Upper lobe of right lung (tissue), 1 donor: ENCODE measurements at regions not wholly inside any gene's neighbourhood (a gene's known extent, or its start where the extent isn't known, plus 50 kb on each side); places are given as distances from the start of the nearest gene placed in this dataset.

Experiments
- ATAC-seq: fragments of 200-7000 bp; cut with Tn5 transposase; one replicate; pipeline ENCODE4 v1.9.1; 2020; ENCODE audit warnings: mild to moderate bottlenecking, moderate library complexity
- DNase-seq: peaks from one replicate; pipeline ENCODE4 v3.0.0-alpha.2; 2020
- H3K27ac ChIP-seq: fragments of 200-600 bp; one replicate; pipeline ENCODE4 v1.8.0; 2022
- H3K27me3 ChIP-seq: fragments of 200-600 bp; one replicate; pipeline ENCODE4 v1.8.0; 2022; ENCODE audit warnings: mild to moderate bottlenecking
- H3K36me3 ChIP-seq: fragments of 200-600 bp; one replicate; pipeline ENCODE4 v1.8.0; 2022
- H3K4me1 ChIP-seq: fragments of 200-600 bp; one replicate; pipeline ENCODE4 v1.8.0; 2022
- H3K4me3 ChIP-seq: fragments of 200-600 bp; one replicate; pipeline ENCODE4 v1.8.0; 2022; ENCODE audit warnings: mild to moderate bottlenecking
- H3K9me3 ChIP-seq: fragments of 200-600 bp; one replicate; pipeline ENCODE4 v1.8.0; 2022
- intact Hi-C: fragments of 100-400 bp; cut with DNase I; formaldehyde crosslinking; loops from one replicate; pipeline ENCODE4 v1.11.0; 2022
- TF ChIP-seq, protein P1 (sequence below): fragments of 200-600 bp; IDR thresholded peaks from one replicate; pipeline ENCODE4 v1.8.0; 2022; ENCODE audit warnings: antibody characterized with exemption
- donor health status: DM: no; HTN: yes; CAD: no; lungs with severe emphysema.

DNA sequence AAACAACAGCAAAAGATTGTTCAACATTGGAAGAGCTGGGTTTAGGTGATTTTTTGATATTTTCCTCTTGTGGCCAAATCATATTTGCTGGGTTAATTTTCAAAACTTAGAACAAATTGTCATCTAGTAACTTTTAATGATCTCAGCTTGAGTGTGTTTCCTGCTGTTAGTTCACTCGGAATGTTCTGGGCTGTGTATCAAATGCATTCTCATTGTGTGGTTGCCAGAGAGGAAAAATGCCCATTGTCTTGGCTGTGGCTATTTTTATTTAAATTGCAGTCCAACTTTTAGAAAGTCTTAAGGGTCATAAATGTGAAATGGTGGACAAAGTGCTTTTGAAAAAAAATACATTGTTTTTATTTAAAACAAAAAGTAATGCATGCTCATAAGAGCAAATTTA lies 542.0 kb downstream of the TNS3 start:
- intact Hi-C loops, result no loop called here
- Histone ChIP-seq H3K27ac (peak overlapping the region; percentile 32), H3K36me3 (no peaks in the 10 kb centered on the region), H3K4me3 (no peak overlapping the region), H3K9me3 (no peaks in the 10 kb centered on the region), H3K27me3 (no peaks in the 10 kb centered on the region), H3K4me1 (peaks cover 33% of the 10 kb centered on the region)
- ATAC-seq (no peak), DNase-seq (no peak)
- TF ChIP-seq, protein P1, sequence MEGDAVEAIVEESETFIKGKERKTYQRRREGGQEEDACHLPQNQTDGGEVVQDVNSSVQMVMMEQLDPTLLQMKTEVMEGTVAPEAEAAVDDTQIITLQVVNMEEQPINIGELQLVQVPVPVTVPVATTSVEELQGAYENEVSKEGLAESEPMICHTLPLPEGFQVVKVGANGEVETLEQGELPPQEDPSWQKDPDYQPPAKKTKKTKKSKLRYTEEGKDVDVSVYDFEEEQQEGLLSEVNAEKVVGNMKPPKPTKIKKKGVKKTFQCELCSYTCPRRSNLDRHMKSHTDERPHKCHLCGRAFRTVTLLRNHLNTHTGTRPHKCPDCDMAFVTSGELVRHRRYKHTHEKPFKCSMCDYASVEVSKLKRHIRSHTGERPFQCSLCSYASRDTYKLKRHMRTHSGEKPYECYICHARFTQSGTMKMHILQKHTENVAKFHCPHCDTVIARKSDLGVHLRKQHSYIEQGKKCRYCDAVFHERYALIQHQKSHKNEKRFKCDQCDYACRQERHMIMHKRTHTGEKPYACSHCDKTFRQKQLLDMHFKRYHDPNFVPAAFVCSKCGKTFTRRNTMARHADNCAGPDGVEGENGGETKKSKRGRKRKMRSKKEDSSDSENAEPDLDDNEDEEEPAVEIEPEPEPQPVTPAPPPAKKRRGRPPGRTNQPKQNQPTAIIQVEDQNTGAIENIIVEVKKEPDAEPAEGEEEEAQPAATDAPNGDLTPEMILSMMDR, result no peak

DNA sequence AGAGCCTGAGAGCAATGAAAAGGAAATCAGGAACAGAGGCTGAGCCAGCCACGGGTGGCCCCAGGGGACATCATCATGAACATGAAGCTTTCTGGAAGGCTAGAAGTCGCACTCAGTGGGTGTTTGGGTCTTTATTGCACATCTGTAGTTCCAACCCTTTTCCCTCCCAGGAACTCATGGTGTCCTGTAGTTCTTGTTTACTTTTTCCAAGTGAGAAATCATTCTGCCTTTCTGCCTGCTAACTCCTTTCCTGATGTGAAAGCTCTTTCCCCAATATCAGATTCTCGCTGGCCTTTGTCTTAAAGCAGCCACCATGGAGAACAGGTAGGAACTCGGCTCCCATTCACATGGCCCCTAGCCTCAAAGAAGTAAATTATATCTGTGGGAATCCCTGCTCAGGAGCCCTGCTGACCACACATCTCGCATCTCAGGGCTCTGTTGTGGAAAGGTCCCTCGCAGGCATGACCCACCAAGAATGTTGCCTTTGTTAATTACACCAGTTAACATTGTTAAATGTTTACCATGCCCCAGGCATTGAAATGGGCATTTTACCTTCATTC lies 542.7 kb downstream of the TNS3 start:
- no peak overlapping the region for H3K4me3 ChIP-seq
- no peaks in the 10 kb centered on the region for H3K9me3 ChIP-seq
- DNase-seq (no peak), ATAC-seq (no peak)
- no peaks in the 10 kb centered on the region for H3K27me3 ChIP-seq
- peaks cover 27% of the 10 kb centered on the region for H3K4me1 ChIP-seq
- intact Hi-C loops, result no loop called here
- TF ChIP-seq, protein P1, result no peak
- peak overlapping the region; percentile 32 for H3K27ac ChIP-seq
- no peaks in the 10 kb centered on the region for H3K36me3 ChIP-seq

- intact Hi-C loops, result no loop called here
- DNase-seq, result no peak
Observed at GRCh38 chr7:47038621-47039020, 543.3 kb downstream of the TNS3 start.

GRCh38 chr7:47037607-47038006 lies 544.3 kb downstream of the TNS3 start:
- H3K27ac ChIP-seq, result no peak overlapping the region
- no peaks in the 10 kb centered on the region for H3K9me3 ChIP-seq
- peaks cover 27% of the 10 kb centered on the region for H3K4me1 ChIP-seq
- no peak overlapping the region for H3K4me3 ChIP-seq
- intact Hi-C loops, result no loop called here
- H3K27me3 ChIP-seq, result no peaks in the 10 kb centered on the region
- TF ChIP-seq, protein P1, result no peak
- DNase-seq (no peak), ATAC-seq (no peak)
- H3K36me3 ChIP-seq, result no peaks in the 10 kb centered on the region

More at GRCh38 chr7:47038621-47039020, 543.3 kb downstream of the TNS3 start:
- Histone ChIP-seq H3K4me1 (peaks cover 27% of the 10 kb centered on the region), H3K4me3 (no peak overlapping the region), H3K27ac (no peak overlapping the region), H3K36me3 (no peaks in the 10 kb centered on the region), H3K27me3 (no peaks in the 10 kb centered on the region), H3K9me3 (no peaks in the 10 kb centered on the region)
- TF ChIP-seq, protein P1, result no peak
- ATAC-seq, result no peak

GRCh38 chr7:47036909-47037308 lies 545.0 kb downstream of the TNS3 start:
- H3K4me3 ChIP-seq, result no peak overlapping the region
- H3K4me1 ChIP-seq, result peaks cover 27% of the 10 kb centered on the region
- TF ChIP-seq, protein P1, result no peak
- no peak for DNase-seq
- no peak overlapping the region for H3K27ac ChIP-seq
- ATAC-seq, result no peak
- no peaks in the 10 kb centered on the region for H3K36me3 ChIP-seq
- no peaks in the 10 kb centered on the region for H3K27me3 ChIP-seq
- intact Hi-C loops, result no loop called here
- no peaks in the 10 kb centered on the region for H3K9me3 ChIP-seq

- H3K9me3 ChIP-seq, result no peaks in the 10 kb centered on the region
- DNase-seq, result no peak
- ATAC-seq, result no peak
- TF ChIP-seq, protein P1, result no peak
- no peaks in the 10 kb centered on the region for H3K36me3 ChIP-seq
- intact Hi-C loops, result no loop called here
- no peaks in the 10 kb centered on the region for H3K27me3 ChIP-seq
- no peak overlapping the region for H3K4me3 ChIP-seq
- H3K27ac ChIP-seq, result no peak overlapping the region
- H3K4me1 ChIP-seq, result peaks cover 19% of the 10 kb centered on the region
Observed at GRCh38 chr7:47035522-47035921, 546.4 kb downstream of the TNS3 start.
